ENCODE measurements at regions not wholly inside any gene's neighbourhood (a gene's known extent, or its start where the extent isn't known, plus 50 kb on each side); places are given as distances from the start of the nearest gene placed in this dataset.
"Not testable (repeated sequence)": the region's sequence is repeated elsewhere in the genome, so short reads cannot be mapped to it uniquely, and the experiment has no call there.

- no peak for DNase-seq
Measured at GRCh38 chr6:4224067-4224978, 88.9 kb upstream of the ECI2 start.

- no peak for DNase-seq
Measured at GRCh38 chr6:4220558-4220957, 85.2 kb upstream of the ECI2 start.

- not testable (repeated sequence) for DNase-seq
Measured at GRCh38 chr6:4218619-4219317, 83.4 kb upstream of the ECI2 start.

- no peak for DNase-seq
Measured at GRCh38 chr6:4212588-4212987, 77.2 kb upstream of the ECI2 start.

- peak; percentile 78 for DNase-seq
Measured at GRCh38 chr6:4210629-4211419, 75.4 kb upstream of the ECI2 start.

GRCh38 chr6:4209196-4209595 is 73.8 kb upstream of the ECI2 start:
- DNase-seq: no peak

- DNase-seq: no peak
Measured at GRCh38 chr6:4208158-4208557, 72.8 kb upstream of the ECI2 start.

GRCh38 chr6:4203642-4204417 is 68.5 kb upstream of the ECI2 start:
- DNase-seq: not testable (repeated sequence)

- no peak for DNase-seq
Measured at GRCh38 chr6:4192627-4193026, 57.3 kb upstream of the ECI2 start.

- no peak for DNase-seq
Measured at GRCh38 chr6:4192173-4192572, 56.8 kb upstream of the ECI2 start.

GRCh38 chr6:4191271-4191721 is 55.9 kb upstream of the ECI2 start:
- DNase-seq: no peak

- no peak for DNase-seq
Measured at GRCh38 chr6:4189249-4189648, 53.9 kb upstream of the ECI2 start.

- DNase-seq: no peak
Measured at GRCh38 chr6:4188801-4189200, 53.4 kb upstream of the ECI2 start.

GRCh38 chr6:4187480-4187879 is 52.1 kb upstream of the ECI2 start:
- no peak for DNase-seq

- no peak for DNase-seq
Measured at GRCh38 chr6:4186385-4186784, 51.0 kb upstream of the ECI2 start.

GRCh38 chr6:4185846-4186245 is 50.5 kb upstream of the ECI2 start:
- peak; percentile 74 for DNase-seq

GRCh38 chr6:4185419-4185818 is 50.0 kb upstream of the ECI2 start:
- DNase-seq: peak; percentile 88
